ENCODE measurements at regions not wholly inside any gene's neighbourhood (a gene's known extent, or its start where the extent isn't known, plus 50 kb on each side); places are given as distances from the start of the nearest gene placed in this dataset.

- TF ChIP-seq CTCF (IDR thresholded peaks at IDR 0.05) (no peak), POLR2AphosphoS5 (IDR thresholded peaks at IDR 0.05) (no peak)
Measured at GRCh38 chr21:27511233-27511632, 544.3 kb upstream of the ADAMTS5 start.

Measured in transverse colon (tissue), 4 donors.